Ascending aorta (tissue), 2 donors: ENCODE measurements at regions not wholly inside any gene's neighbourhood (a gene's known extent, or its start where the extent isn't known, plus 50 kb on each side); places are given as distances from the start of the nearest gene placed in this dataset.
"Not testable (repeated sequence)": the region's sequence is repeated elsewhere in the genome, so short reads cannot be mapped to it uniquely, and the experiment has no call there.

Experiments used
- DNase-seq, 2 donors: peaks; one replicate each; pipeline ENCODE4 v3.0.0-alpha.2; 2019; ENCODE audit warnings: low spot score in 2 of 2
- H3K27ac ChIP-seq, 2 donors: fragments of 200-600 bp; sonication (generic); one replicate each; pipeline ENCODE4 v1.5.1; 2016 to 2017; ENCODE audit warnings: mild to moderate bottlenecking in 1 of 2
- H3K27me3 ChIP-seq: fragments of 200-600 bp; sonication (generic); one replicate; pipeline ENCODE4 v1.5.1; 2017
- H3K36me3 ChIP-seq, 2 donors: fragments of 200-600 bp; sonication (generic); one replicate each; pipeline ENCODE4 v1.5.1; 2016
- H3K4me1 ChIP-seq, 2 donors: fragments of 200-600 bp; sonication (generic); one replicate each; pipeline ENCODE4 v1.5.1; 2016 to 2017; ENCODE audit warnings: mild to moderate bottlenecking in 1 of 2
- H3K4me3 ChIP-seq, 2 donors: fragments of 200-600 bp; sonication (generic); one replicate each; pipeline ENCODE4 v1.5.1; 2016 to 2017; ENCODE audit warnings: mild to moderate bottlenecking in 1 of 2
- H3K9me3 ChIP-seq, 2 donors: fragments of 200-600 bp; sonication (generic); one replicate each; pipeline ENCODE4 v1.5.1; 2016
- intact Hi-C: fragments of 100-400 bp; cut with DNase I; formaldehyde crosslinking; loops from one replicate; pipeline ENCODE4 v1.15.1; 2023
- TF ChIP-seq, protein P1 (sequence below), 3 experiments: fragments of 200-600 bp in 2 of 3; fragments of 450-650 bp in 1 of 3; sonication (generic) in 2 of 3; IDR thresholded peaks; one replicate each; pipeline ENCODE4 v1.5.1; 2016 to 2019; ENCODE audit warnings: antibody characterized with exemption in 3 of 3, mild to moderate bottlenecking in 1 of 3, moderate library complexity in 1 of 3

DNA sequence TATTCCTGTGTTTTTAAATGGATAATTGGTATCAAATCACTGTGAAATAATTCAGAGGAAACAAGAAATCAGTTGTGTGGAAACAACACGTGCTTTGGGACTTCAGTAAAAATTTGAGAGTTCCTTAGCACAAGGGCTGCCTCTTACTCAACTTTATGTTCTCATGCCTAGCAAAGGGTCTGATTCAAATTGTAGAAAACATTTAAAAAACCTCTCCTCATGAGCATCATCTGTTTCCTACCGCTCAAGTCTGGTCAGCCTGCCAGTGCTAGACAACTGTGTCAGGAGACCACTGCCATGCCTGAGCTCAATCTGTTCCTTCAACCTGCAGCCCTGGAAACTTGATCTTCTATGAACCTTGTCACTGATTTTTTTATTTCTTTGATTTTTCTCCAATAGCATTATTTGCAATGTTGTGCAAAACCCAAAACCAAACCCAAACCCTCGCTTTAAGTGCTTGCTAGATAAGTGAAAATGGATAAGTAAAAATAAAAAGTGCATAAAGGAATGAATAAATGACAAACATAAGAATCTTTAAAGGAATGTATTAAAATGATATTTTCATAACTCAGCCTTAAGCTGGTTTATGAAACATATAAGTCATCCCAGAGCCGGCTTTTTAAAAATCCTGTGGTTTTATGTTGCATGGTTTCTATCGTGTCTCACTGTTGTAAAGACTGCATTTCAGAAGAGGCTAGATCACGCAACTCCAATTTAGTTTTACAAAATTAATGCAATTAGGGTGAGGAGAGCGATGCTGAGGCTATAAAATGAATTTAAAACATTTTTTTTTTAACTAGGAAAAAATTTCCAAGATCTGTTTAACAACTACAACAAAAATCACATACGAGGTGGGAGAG is 361.2 kb upstream of the PDE3A start:
- no peak overlapping the region for H3K4me3 ChIP-seq
- no peaks in the 10 kb centered on the region for H3K27me3 ChIP-seq
- no peaks in the 10 kb centered on the region for H3K4me1 ChIP-seq
- peaks cover 0 to 5% of the 10 kb centered on the region in 2 donors for H3K36me3 ChIP-seq
- H3K9me3 ChIP-seq: no peaks in the 10 kb centered on the region
- TF ChIP-seq, protein P1, sequence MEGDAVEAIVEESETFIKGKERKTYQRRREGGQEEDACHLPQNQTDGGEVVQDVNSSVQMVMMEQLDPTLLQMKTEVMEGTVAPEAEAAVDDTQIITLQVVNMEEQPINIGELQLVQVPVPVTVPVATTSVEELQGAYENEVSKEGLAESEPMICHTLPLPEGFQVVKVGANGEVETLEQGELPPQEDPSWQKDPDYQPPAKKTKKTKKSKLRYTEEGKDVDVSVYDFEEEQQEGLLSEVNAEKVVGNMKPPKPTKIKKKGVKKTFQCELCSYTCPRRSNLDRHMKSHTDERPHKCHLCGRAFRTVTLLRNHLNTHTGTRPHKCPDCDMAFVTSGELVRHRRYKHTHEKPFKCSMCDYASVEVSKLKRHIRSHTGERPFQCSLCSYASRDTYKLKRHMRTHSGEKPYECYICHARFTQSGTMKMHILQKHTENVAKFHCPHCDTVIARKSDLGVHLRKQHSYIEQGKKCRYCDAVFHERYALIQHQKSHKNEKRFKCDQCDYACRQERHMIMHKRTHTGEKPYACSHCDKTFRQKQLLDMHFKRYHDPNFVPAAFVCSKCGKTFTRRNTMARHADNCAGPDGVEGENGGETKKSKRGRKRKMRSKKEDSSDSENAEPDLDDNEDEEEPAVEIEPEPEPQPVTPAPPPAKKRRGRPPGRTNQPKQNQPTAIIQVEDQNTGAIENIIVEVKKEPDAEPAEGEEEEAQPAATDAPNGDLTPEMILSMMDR (IDR thresholded peaks at IDR 0.05): no peak
- DNase-seq: no peak
- intact Hi-C loops: no loop called here
- H3K27ac ChIP-seq: no peak overlapping the region

DNA sequence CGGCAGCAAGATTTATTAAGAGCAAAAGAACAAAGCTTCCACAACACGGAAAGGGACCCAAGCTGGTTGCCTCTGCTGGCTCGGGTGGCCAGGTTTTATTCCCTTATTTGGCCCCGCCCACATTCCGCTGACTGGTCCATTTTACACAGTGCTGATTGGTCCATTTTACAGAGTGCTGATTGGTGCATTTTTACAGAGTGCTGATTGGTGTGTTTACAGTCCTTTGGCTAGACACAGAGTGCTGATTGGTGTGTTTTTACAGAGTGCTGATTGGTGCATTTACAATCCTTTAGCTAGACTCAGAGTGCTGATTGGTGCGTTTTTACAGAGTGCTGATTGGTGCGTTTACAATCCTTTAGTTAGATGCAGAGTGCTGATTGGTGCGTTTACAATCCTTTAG is 358.4 kb upstream of the PDE3A start:
- H3K36me3 ChIP-seq, DNase-seq, H3K4me3 ChIP-seq, H3K27ac ChIP-seq, H3K9me3 ChIP-seq, H3K4me1 ChIP-seq, H3K27me3 ChIP-seq, intact Hi-C loops: not testable (repeated sequence)

DNA sequence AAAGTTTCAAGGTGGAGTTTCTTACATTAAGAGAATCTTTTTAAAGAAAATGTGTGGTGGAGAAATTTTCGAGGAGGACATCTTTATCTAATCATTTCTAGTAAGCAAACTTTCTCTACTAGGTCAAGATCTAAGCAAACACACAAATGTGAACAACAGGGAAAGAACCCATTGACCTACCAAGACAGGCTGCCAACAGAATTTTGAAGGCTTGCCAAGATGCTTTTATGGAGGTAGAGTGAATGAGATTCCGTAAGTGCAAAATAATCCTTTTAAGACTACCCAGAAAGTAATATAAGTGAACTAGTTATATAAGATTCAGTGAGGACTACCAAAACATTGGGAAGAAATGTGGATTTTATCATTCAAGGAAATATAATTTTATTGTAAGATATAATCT is 357.1 kb upstream of the PDE3A start:
- DNase-seq: no peak
- H3K36me3 ChIP-seq: peaks cover 0 to 5% of the 10 kb centered on the region in 2 donors
- H3K4me1 ChIP-seq: no peaks in the 10 kb centered on the region
- no peak overlapping the region for H3K4me3 ChIP-seq
- no peaks in the 10 kb centered on the region for H3K27me3 ChIP-seq
- no peaks in the 10 kb centered on the region for H3K9me3 ChIP-seq
- no peak overlapping the region for H3K27ac ChIP-seq
- intact Hi-C loops: no loop called here
- TF ChIP-seq, protein P1 (IDR thresholded peaks at IDR 0.05): no peak

DNA sequence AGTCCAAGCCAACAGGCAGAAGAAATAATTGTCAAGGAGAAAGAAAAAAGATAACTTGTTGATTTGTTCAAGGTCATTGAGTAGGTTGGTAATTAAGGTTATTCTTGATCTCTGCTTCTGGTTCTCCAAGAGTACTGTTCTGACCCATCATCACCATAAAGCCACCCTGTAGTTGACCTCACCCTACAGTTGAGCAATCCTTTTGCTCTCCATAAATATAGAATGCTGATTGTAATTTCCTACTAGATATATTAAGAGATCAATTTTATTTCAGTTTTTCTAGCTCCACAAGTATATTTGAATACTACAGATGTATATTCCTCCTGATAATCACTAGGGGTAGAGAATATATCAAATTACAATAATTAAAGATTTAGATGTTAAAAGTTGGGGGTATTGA is 350.5 kb upstream of the PDE3A start:
- Histone ChIP-seq H3K36me3 (no peaks in the 10 kb centered on the region), H3K27ac (no peak overlapping the region), H3K4me1 (no peaks in the 10 kb centered on the region), H3K27me3 (no peaks in the 10 kb centered on the region), H3K9me3 (no peaks in the 10 kb centered on the region), H3K4me3 (no peak overlapping the region)
- no peak for DNase-seq
- TF ChIP-seq, protein P1 (IDR thresholded peaks at IDR 0.05): no peak
- intact Hi-C loops: no loop called here

DNA sequence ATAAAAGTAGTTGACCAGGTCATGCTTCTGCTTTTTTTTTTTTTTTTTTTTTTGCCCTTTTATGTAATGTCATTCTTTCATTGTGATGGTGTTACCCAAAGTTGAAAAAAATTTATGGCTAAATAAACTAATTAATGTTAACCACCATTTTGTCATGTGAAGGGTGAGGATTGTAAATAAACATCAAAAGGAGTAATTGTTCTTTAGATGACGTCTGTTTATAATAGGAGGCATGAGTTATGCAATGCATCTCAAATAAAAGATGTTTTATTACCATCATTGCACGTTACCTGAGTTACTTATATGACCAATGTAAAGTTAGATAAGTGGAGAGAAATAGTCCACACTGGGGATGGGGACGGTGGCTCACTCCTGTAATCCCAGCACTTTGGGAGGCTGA is 349.9 kb upstream of the PDE3A start:
- no peak for DNase-seq
- Histone ChIP-seq H3K9me3 (no peaks in the 10 kb centered on the region), H3K36me3 (no peaks in the 10 kb centered on the region), H3K4me1 (no peaks in the 10 kb centered on the region), H3K27me3 (no peaks in the 10 kb centered on the region), H3K4me3 (no peak overlapping the region), H3K27ac (no peak overlapping the region)
- intact Hi-C loops: no loop called here
- TF ChIP-seq, protein P1 (IDR thresholded peaks at IDR 0.05): no peak

DNA sequence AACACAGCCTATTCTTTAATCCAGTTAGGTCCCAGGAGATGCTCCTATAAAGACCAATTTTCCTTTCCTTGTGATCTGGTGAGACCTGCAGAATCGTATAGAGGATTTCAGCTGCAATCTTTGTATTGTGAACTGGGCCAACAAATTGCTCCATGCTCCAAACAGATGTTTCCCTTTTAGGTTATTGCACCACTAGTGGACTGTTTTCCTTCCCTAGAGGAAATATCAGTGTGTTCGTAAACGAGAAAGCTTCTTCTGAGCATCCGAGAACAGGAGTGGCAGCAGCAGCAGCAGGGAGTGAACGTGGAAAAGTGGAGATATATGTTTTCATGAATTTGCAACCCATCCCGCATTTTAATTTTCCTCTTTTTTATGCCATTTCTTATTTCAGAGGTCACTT is 344.1 kb upstream of the PDE3A start:
- H3K27ac ChIP-seq: no peak overlapping the region

More for the DNA sequence above, 344.1 kb upstream of the PDE3A start:
- intact Hi-C loops: no loop called here
- no peaks in the 10 kb centered on the region for H3K9me3 ChIP-seq
- DNase-seq: no peak
- no peaks in the 10 kb centered on the region for H3K36me3 ChIP-seq
- TF ChIP-seq, protein P1 (IDR thresholded peaks at IDR 0.05): no peak
- no peak overlapping the region for H3K4me3 ChIP-seq
- no peaks in the 10 kb centered on the region for H3K4me1 ChIP-seq
- no peaks in the 10 kb centered on the region for H3K27me3 ChIP-seq
